Panc1 (cell line): ENCODE measurements at regions not wholly inside any gene's neighbourhood (a gene's known extent, or its start where the extent isn't known, plus 50 kb on each side); places are given as distances from the start of the nearest gene placed in this dataset.

ENCODE experiments used
- POLR2AphosphoS5 ChIP-seq: IDR thresholded peaks from 2 replicates; pipeline ENCODE4 v1.6.1; 2012; ENCODE audit warnings: mild to moderate bottlenecking, low read depth, low read length, moderate library complexity
- TCF7L2 ChIP-seq: IDR thresholded peaks from 2 replicates; pipeline ENCODE4 v1.6.1; 2011; ENCODE audit warnings: mild to moderate bottlenecking, low read depth, low read length, inconsistent platforms
- TF ChIP-seq, protein P1 (sequence below): fragments of 450-650 bp; IDR thresholded peaks from 2 replicates; pipeline ENCODE4 v1.5.1; 2017; ENCODE audit warnings: mild to moderate bottlenecking

- TF ChIP-seq TCF7L2 (no peak), POLR2AphosphoS5 (no peak)
- TF ChIP-seq, protein P1, sequence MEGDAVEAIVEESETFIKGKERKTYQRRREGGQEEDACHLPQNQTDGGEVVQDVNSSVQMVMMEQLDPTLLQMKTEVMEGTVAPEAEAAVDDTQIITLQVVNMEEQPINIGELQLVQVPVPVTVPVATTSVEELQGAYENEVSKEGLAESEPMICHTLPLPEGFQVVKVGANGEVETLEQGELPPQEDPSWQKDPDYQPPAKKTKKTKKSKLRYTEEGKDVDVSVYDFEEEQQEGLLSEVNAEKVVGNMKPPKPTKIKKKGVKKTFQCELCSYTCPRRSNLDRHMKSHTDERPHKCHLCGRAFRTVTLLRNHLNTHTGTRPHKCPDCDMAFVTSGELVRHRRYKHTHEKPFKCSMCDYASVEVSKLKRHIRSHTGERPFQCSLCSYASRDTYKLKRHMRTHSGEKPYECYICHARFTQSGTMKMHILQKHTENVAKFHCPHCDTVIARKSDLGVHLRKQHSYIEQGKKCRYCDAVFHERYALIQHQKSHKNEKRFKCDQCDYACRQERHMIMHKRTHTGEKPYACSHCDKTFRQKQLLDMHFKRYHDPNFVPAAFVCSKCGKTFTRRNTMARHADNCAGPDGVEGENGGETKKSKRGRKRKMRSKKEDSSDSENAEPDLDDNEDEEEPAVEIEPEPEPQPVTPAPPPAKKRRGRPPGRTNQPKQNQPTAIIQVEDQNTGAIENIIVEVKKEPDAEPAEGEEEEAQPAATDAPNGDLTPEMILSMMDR, result no peak
These were observed 881.7 kb downstream of the MCTP2 start for GRCh38 chr15:95113041-95113440.
